Erythroblast (primary cell): ENCODE measurements at regions not wholly inside any gene's neighbourhood (a gene's known extent, or its start where the extent isn't known, plus 50 kb on each side); places are given as distances from the start of the nearest gene placed in this dataset.

ENCODE experiments used
- GATA1 ChIP-seq: IDR thresholded peaks from 2 replicates; pipeline ENCODE4 v1.6.1; 2011; ENCODE audit warnings: low read depth, mild to moderate bottlenecking, control low read depth, low read length, moderate library complexity
- POLR2A ChIP-seq: IDR thresholded peaks from 2 replicates; pipeline ENCODE4 v1.6.1; 2011; ENCODE audit warnings: mild to moderate bottlenecking, low read length

DNA sequence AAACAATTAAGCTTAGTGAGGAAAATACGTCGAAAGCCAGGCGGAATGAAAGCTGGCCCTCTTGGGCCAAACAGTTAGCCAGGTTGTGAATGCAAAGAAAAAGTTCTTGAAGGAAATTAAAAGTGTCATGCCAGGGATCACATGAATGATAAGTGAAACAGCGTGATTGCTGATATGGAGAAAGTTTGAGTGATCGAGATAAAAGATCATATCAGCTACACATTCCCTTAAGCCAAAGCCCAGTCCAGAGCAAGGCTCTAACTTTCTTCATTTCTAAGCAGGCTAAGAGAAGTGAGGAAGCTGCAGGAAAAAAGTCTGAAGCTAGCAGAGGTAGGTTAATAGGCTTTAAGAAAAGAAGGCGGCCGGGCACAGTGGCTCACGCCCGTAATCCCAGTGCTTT is 254.0 kb downstream of the EFNB2 start:
- TF ChIP-seq POLR2A (no peak), GATA1 (no peak)
